GM12864 (cell line): ENCODE measurements at regions not wholly inside any gene's neighbourhood (a gene's known extent, or its start where the extent isn't known, plus 50 kb on each side); places are given as distances from the start of the nearest gene placed in this dataset.

ENCODE experiments used
- DNase-seq: peaks from one replicate; pipeline ENCODE4 v3.0.0-alpha.2; 2011; ENCODE audit warnings: low read depth
- H3K4me3 ChIP-seq: 2 replicates; pipeline ENCODE4 v1.5.1; 2011; ENCODE audit warnings: mild to moderate bottlenecking, low read depth, low read length, control low read depth
- CTCF ChIP-seq: IDR thresholded peaks from 2 replicates; pipeline ENCODE4 v1.5.1; 2011; ENCODE audit warnings: low read depth, mild to moderate bottlenecking, moderate library complexity, low read length, control low read depth, inconsistent platforms; ENCODE audit errors: missing control alignments

DNA sequence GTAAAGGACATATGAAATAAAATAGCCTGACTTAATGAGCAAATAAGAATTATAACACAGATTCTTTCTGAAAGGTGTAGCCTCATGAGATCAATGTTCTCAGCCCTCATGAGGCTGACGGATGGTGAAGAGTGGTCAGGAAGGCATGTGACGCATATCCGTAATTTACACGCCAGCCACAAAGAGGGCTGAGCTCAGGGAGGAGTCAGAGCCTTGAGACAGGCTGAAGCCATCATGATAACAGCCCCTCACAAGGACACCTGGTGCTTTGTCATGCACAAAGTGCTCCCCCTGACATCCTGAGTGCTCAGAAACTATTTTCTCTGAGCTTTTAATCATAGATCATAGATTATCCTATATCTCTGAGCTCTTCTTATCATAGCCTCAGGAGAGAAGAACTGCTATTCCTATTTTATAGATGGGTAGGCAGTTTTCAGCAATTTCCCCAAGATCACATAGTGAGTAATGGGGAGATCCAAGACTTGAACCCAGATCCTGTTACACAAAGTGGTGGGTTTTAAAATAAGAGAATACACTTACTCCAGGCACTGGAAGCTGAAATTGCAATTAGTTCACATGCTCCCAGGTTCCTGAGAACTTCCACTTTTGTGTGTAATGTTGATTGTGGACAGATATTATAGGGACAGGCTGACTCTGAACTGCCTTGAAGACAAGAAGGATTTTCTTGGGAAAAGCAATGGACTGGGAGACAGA lies 267.1 kb downstream of the RPLP1 start:
- no peak for TF ChIP-seq CTCF
- no peak for DNase-seq

GRCh38 chr15:69720536-69720935 lies 267.9 kb downstream of the RPLP1 start:
- TF ChIP-seq CTCF, result no peak

More for the DNA sequence above, 267.1 kb downstream of the RPLP1 start:
- H3K4me3 ChIP-seq, result no peak overlapping the region

DNA sequence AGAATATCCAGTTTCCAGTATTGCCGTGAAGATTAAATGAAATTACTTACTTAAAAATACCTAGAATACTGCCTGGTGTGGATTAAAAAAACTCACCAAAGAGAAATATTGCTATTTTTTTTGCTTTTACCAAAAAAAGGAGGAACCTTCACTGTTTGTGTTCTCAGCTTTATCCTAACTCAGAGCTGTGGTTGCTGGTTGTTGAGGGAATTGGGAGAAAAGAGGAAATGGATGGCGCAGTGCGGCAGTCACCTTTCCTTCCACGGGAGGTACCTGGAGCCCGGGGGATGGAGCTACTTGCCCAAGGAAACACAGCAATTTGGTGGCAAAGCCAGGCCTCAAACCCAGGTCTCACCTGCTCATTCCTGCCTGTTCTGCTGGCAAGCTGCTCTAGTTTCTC lies 270.3 kb downstream of the RPLP1 start:
- no peak for TF ChIP-seq CTCF
- DNase-seq, result no peak

More at GRCh38 chr15:69720536-69720935, 267.9 kb downstream of the RPLP1 start:
- no peak overlapping the region for H3K4me3 ChIP-seq
- DNase-seq, result no peak

GRCh38 chr15:69723404-69724096 lies 270.9 kb downstream of the RPLP1 start:
- TF ChIP-seq CTCF, result peak; percentile 41
- no peak overlapping the region for H3K4me3 ChIP-seq
- no peak for DNase-seq

More for the DNA sequence above, 270.3 kb downstream of the RPLP1 start:
- H3K4me3 ChIP-seq, result no peak overlapping the region

GRCh38 chr15:69724333-69724732 lies 271.7 kb downstream of the RPLP1 start:
- no peak for DNase-seq
- no peak overlapping the region for H3K4me3 ChIP-seq
- no peak for TF ChIP-seq CTCF

DNA sequence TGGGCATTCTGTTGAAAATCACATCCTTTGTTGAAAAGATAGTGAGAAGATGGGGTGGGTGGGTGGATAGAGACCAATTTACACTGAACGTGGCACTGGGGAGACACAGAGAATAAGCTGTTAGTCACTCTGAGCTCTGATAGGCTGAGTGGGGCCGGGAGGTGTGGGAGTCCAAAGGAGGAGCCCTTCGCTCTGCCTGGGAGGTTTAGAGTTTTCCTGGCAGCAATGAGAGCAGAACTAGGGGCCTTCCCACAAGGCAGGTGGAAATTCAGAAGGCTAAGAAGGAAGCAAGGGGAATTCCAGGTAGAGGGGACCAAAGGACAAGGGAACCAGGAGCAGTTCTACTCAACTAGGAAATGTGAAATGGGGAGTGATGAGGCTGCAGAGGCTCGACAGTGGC lies 272.7 kb downstream of the RPLP1 start:
- H3K4me3 ChIP-seq, result no peak overlapping the region
- TF ChIP-seq CTCF, result no peak

DNA sequence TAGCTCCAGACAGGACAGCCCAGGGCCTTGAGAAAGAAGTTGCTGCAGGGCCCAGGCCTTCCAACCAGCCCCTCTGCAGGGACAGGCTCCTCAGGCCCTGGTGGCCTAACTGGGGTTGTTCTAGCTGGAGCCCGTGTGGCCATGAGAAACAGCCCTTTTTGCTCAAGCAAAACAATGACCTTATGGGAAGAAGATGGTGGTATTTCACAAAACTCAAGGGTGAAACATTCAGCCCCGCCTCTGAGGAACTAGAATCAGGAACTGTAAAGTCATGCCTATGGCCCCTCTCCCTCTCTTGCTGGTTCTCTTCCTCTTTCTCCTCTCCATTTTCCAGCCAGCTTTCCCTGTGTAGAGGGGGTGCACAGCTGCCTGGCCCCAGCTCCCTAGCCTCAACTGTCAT lies 273.3 kb downstream of the RPLP1 start:
- DNase-seq, result no peak
- no peak overlapping the region for H3K4me3 ChIP-seq
- no peak for TF ChIP-seq CTCF

More for the DNA sequence above, 272.7 kb downstream of the RPLP1 start:
- no peak for DNase-seq
